ENCODE measurements at regions not wholly inside any gene's neighbourhood (a gene's known extent, or its start where the extent isn't known, plus 50 kb on each side); places are given as distances from the start of the nearest gene placed in this dataset.
A peak's percentile ranks its signal among the peaks of the same experiment; 100 is the strongest.

DNA sequence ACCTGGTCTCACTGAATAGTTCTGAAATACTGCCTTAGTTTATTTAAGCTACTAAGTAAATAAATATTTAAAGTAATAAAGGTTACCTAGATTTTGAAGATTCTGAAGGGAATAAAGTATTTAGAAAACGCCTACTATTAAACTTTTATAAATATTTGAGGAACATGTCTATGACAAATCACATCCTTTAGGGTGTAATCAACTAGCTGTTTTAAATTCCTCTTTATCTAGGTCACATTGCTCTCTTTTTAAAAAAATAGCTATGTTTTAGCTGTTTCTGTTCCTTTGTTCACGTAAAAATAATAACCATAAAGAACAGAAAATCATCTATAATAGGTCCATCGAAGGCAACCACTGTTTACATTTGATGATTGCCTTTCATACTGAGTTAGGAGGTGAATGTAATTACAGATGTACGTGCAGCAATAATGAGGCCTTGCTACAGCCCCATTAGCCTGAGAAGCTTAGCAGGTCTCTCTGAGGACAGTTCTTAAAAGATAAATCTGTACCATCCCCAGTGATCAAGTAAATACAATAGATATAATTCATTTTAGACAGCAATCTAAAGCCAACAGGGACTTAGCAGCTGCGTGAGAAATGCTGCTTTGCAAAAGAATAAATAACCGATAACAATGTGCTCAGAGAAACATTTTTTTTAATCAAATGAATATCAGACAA lies 449.5 kb downstream of the LIG4 start:
- TF ChIP-seq, protein P1, sequence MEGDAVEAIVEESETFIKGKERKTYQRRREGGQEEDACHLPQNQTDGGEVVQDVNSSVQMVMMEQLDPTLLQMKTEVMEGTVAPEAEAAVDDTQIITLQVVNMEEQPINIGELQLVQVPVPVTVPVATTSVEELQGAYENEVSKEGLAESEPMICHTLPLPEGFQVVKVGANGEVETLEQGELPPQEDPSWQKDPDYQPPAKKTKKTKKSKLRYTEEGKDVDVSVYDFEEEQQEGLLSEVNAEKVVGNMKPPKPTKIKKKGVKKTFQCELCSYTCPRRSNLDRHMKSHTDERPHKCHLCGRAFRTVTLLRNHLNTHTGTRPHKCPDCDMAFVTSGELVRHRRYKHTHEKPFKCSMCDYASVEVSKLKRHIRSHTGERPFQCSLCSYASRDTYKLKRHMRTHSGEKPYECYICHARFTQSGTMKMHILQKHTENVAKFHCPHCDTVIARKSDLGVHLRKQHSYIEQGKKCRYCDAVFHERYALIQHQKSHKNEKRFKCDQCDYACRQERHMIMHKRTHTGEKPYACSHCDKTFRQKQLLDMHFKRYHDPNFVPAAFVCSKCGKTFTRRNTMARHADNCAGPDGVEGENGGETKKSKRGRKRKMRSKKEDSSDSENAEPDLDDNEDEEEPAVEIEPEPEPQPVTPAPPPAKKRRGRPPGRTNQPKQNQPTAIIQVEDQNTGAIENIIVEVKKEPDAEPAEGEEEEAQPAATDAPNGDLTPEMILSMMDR (IDR thresholded peaks at IDR 0.05; ENCODE audit: unreplicated experiment), result no peak
- H3K4me3 Mint-ChIP-seq, result no peak overlapping the region
- no peak for DNase-seq (ENCODE audit: low spot score in 2 of 2, unreplicated experiment in 2 of 2)
- peaks cover 3% of the 10 kb centered on the region for H3K9me3 Mint-ChIP-seq
- peak overlapping the region; percentile 66 for H3K27ac Mint-ChIP-seq
- no peaks in the 10 kb centered on the region for H3K36me3 Mint-ChIP-seq
- peaks cover 21% of the 10 kb centered on the region for H3K4me1 Mint-ChIP-seq
- no peaks in the 10 kb centered on the region for H3K27me3 Mint-ChIP-seq (ENCODE audit: low read depth)

DNA sequence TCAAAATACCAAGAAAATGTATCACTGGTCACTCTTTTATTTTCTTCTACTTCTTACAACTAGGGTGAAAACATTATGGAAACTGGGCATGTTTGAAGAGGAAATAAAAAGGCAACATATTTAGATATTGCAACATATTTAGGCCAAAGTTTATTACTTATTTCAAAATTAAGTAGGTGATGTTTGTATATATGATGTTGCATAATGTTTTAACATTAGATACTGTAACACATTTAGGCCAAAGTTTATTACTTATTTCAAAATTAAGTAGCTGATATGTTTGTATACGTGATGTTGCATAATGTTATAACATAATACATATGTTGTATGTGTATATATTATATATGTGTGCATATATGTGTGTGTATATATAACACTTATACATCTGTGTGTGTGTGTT lies 451.3 kb downstream of the LIG4 start:
- H3K4me1 Mint-ChIP-seq, result peaks cover 21% of the 10 kb centered on the region
- TF ChIP-seq, protein P1 (IDR thresholded peaks at IDR 0.05; ENCODE audit: unreplicated experiment), result no peak
- no peak overlapping the region for H3K4me3 Mint-ChIP-seq
- H3K9me3 Mint-ChIP-seq, result peaks cover 7% of the 10 kb centered on the region
- no peaks in the 10 kb centered on the region for H3K27me3 Mint-ChIP-seq (ENCODE audit: low read depth)
- H3K27ac Mint-ChIP-seq, result no peak overlapping the region
- H3K36me3 Mint-ChIP-seq, result no peaks in the 10 kb centered on the region
- DNase-seq (ENCODE audit: low spot score in 2 of 2, unreplicated experiment in 2 of 2), result no peak

DNA sequence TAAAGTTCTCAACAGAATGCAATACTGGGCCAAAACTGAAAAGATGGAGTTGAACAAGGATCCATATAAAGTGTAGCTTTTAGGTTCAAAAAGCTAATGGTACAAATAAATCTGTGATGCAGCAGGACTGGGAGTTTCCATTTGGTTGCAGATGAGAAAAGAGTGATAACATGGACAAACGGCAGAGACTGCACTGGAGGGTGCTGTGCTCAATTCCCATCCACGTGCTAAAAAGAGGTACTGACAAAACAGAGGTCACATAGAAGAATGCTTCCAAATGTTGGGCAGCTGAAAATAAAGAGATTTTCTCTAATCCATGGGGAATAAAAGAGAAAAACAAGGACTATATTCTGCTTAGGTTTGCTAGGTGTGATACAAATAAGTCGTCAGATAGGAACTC lies 461.6 kb downstream of the LIG4 start:
- H3K27me3 Mint-ChIP-seq (ENCODE audit: low read depth), result no peaks in the 10 kb centered on the region
- DNase-seq (ENCODE audit: low spot score in 2 of 2, unreplicated experiment in 2 of 2), result no peak
- no peaks in the 10 kb centered on the region for H3K36me3 Mint-ChIP-seq
- no peak overlapping the region for H3K4me3 Mint-ChIP-seq
- H3K27ac Mint-ChIP-seq, result no peak overlapping the region
- H3K9me3 Mint-ChIP-seq, result no peaks in the 10 kb centered on the region
- TF ChIP-seq, protein P1 (IDR thresholded peaks at IDR 0.05; ENCODE audit: unreplicated experiment), result no peak
- H3K4me1 Mint-ChIP-seq, result peaks cover 6% of the 10 kb centered on the region

DNA sequence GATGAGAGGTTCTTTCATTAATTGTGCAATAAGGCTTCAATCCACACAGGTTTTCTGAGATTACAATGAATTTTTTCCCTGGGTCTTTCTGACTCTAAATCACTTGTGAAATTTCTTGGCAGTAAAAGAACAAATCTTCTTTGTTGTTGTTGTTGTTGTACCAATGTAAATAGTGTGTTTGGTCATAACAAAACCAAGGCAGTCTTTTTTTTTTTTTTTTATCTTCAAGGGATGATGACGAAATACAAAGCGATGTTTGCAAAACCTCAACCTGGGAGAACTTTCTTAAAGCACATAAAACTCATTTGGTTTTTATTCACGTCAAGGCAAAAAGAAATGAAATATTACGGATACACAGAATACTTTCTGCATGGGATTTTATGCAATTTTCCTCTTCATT lies 462.0 kb downstream of the LIG4 start:
- TF ChIP-seq, protein P1 (IDR thresholded peaks at IDR 0.05; ENCODE audit: unreplicated experiment), result no peak
- no peaks in the 10 kb centered on the region for H3K27me3 Mint-ChIP-seq (ENCODE audit: low read depth)
- no peaks in the 10 kb centered on the region for H3K9me3 Mint-ChIP-seq
- DNase-seq (ENCODE audit: low spot score in 2 of 2, unreplicated experiment in 2 of 2), result no peak
- H3K4me1 Mint-ChIP-seq, result peaks cover 6% of the 10 kb centered on the region
- H3K27ac Mint-ChIP-seq, result no peak overlapping the region
- no peaks in the 10 kb centered on the region for H3K36me3 Mint-ChIP-seq
- H3K4me3 Mint-ChIP-seq, result no peak overlapping the region

DNA sequence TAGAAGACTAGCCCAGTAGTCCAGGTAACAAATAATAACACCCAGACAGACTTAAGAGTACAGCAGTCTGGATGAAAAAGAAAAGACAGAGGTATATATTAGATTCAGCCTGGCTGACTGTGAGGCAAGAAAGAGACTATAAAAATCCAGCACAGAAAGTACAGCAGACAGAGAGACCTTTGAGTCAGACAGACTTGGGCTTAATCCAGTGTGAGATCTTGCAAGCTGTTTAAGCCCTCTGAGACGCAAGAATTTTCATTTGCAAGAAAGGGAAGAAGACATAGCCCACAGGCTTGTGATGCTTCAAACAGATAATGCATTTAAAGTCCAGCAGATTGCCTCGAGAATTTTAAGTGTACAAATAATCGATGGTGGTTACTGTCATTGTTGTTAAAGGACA lies 471.4 kb downstream of the LIG4 start:
- H3K27me3 Mint-ChIP-seq (ENCODE audit: low read depth), result no peaks in the 10 kb centered on the region
- no peaks in the 10 kb centered on the region for H3K36me3 Mint-ChIP-seq
- no peak for DNase-seq (ENCODE audit: low spot score in 2 of 2, unreplicated experiment in 2 of 2)
- H3K27ac Mint-ChIP-seq, result no peak overlapping the region
- TF ChIP-seq, protein P1 (IDR thresholded peaks at IDR 0.05; ENCODE audit: unreplicated experiment), result no peak
- H3K9me3 Mint-ChIP-seq, result no peaks in the 10 kb centered on the region
- H3K4me3 Mint-ChIP-seq, result no peak overlapping the region
- H3K4me1 Mint-ChIP-seq, result no peaks in the 10 kb centered on the region

DNA sequence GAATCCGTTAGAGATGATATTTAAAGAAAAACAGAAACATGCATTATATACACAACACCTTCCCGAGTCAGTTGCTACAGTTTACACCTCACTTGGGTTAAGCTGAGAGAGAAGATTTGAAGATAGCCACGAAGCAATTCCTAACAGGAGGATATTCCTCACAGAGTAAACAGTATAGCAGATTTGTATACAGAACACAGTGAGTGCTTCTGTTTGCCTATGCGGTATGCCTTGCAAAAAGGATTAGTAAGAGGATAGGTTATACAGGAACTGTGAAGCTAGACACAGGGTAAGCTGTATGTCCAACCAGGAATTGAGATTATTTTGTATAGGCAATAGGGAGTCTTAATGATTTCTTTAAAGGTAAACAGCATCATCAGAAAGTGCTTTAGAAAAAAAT lies 471.8 kb downstream of the LIG4 start:
- Mint-ChIP-seq H3K27me3 (ENCODE audit: low read depth) (no peaks in the 10 kb centered on the region), H3K9me3 (no peaks in the 10 kb centered on the region), H3K27ac (no peak overlapping the region), H3K36me3 (no peaks in the 10 kb centered on the region), H3K4me1 (no peaks in the 10 kb centered on the region), H3K4me3 (no peak overlapping the region)
- DNase-seq (ENCODE audit: low spot score in 2 of 2, unreplicated experiment in 2 of 2), result no peak
- TF ChIP-seq, protein P1 (IDR thresholded peaks at IDR 0.05; ENCODE audit: unreplicated experiment), result no peak
